ENCODE measurements at regions not wholly inside any gene's neighbourhood (a gene's known extent, or its start where the extent isn't known, plus 50 kb on each side); places are given as distances from the start of the nearest gene placed in this dataset.
A peak's percentile ranks its signal among the peaks of the same experiment; 100 is the strongest.

- peak; percentile 82 for DNase-seq (ENCODE audit: low read depth)
- TF ChIP-seq CTCF (IDR thresholded peaks at IDR 0.05; ENCODE audit: insufficient read depth, low read length), result peak; percentile 89
- H3K4me3 ChIP-seq (ENCODE audit: low read depth, low read length), result no peak overlapping the region
Observed at GRCh38 chr4:43132010-43132582, 239.6 kb downstream of the GRXCR1 start.

- H3K4me3 ChIP-seq (ENCODE audit: low read depth, low read length), result no peak overlapping the region
- no peak for TF ChIP-seq CTCF (IDR thresholded peaks at IDR 0.05; ENCODE audit: insufficient read depth, low read length)
- DNase-seq (ENCODE audit: low read depth), result no peak
Observed at GRCh38 chr4:43133566-43133965, 241.1 kb downstream of the GRXCR1 start.

- DNase-seq (ENCODE audit: low read depth), result no peak
- no peak for TF ChIP-seq CTCF (IDR thresholded peaks at IDR 0.05; ENCODE audit: insufficient read depth, low read length)
- no peak overlapping the region for H3K4me3 ChIP-seq (ENCODE audit: low read depth, low read length)
Observed at GRCh38 chr4:43136752-43137151, 244.2 kb downstream of the GRXCR1 start.

- TF ChIP-seq CTCF (IDR thresholded peaks at IDR 0.05; ENCODE audit: insufficient read depth, low read length), result no peak
- DNase-seq (ENCODE audit: low read depth), result no peak
- H3K4me3 ChIP-seq (ENCODE audit: low read depth, low read length), result no peak overlapping the region
Observed at GRCh38 chr4:43146198-43146597, 253.7 kb downstream of the GRXCR1 start.

GRCh38 chr4:43148481-43148880 lies 256.0 kb downstream of the GRXCR1 start:
- H3K4me3 ChIP-seq (ENCODE audit: low read depth, low read length), result no peak overlapping the region
- no peak for DNase-seq (ENCODE audit: low read depth)
- TF ChIP-seq CTCF (IDR thresholded peaks at IDR 0.05; ENCODE audit: insufficient read depth, low read length), result no peak

GRCh38 chr4:43163101-43163792 lies 270.7 kb downstream of the GRXCR1 start:
- TF ChIP-seq CTCF (IDR thresholded peaks at IDR 0.05; ENCODE audit: insufficient read depth, low read length), result no peak
- no peak overlapping the region for H3K4me3 ChIP-seq (ENCODE audit: low read depth, low read length)
- DNase-seq (ENCODE audit: low read depth), result no peak
